Amniotic stem cell (primary cell): ENCODE measurements at regions not wholly inside any gene's neighbourhood (a gene's known extent, or its start where the extent isn't known, plus 50 kb on each side); places are given as distances from the start of the nearest gene placed in this dataset.

ENCODE experiments used
- DNase-seq: peaks from one replicate; lab custom pipeline; 2025; lab: John Stamatoyannopoulos, UW

DNA sequence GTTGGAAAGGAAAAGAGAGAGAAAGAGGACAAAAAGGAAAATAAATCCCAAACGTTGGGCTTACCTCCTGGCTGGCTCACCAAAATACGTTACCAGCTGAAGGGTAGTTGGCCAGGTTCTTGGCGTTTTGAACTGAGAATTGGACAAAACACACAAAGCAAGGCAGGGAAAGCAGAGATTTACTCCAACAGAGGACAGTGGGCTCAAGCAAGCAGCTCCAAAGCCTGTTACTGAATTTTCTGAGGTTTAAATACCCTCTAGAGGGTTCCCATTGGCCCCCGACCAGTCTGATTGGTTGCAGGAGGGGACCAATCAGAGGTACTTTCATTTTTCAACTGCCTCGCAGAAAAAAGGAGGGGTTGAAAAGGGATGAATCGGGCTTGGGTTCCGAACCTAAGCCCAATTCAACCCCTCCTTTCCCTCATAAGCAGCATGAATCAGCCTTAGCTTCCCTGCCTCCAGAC, 55.6 kb upstream of the ALOX12 start:
- no peak for DNase-seq

DNA sequence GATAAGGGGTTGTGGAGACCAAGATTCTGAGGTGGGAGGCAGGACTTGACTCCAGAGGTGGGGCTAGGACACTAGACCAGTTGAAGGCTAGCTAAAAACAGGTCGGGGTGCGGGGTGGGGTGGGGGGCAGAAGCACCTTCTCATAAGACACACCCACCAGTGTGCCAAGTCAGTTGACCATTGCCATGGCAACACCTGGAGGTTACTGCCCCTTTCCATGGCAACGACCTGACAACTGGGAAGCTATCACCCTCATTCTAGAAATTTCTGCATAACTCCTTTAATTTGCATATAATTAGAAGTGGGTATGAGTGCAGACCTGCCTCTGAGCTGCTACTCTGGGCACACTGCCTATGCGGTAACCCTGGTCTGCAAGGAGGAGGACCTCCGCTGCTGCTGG, 53.9 kb upstream of the ALOX12 start:
- DNase-seq, result no peak

DNA sequence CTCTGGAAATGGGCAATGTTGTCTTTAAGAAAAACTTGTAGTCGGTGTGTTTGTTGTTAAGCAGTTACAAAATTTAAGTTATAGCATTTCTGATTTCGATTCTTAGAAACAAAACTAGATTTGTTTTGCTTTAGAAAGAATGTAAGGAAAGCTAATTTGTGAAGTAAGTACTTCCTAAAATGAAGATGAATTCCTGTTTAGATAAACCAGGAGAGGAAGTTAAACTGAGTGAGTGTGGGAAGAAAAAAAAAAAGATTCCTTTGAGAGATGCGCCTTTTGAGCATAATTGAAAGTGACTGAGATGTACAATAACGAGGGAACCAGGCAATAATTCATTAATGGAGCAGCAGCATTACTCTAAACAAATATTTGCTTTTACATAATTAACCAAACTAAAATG, 52.4 kb upstream of the ALOX12 start:
- DNase-seq, result no peak
